ENCODE measurements at regions not wholly inside any gene's neighbourhood (a gene's known extent, or its start where the extent isn't known, plus 50 kb on each side); places are given as distances from the start of the nearest gene placed in this dataset.

DNA sequence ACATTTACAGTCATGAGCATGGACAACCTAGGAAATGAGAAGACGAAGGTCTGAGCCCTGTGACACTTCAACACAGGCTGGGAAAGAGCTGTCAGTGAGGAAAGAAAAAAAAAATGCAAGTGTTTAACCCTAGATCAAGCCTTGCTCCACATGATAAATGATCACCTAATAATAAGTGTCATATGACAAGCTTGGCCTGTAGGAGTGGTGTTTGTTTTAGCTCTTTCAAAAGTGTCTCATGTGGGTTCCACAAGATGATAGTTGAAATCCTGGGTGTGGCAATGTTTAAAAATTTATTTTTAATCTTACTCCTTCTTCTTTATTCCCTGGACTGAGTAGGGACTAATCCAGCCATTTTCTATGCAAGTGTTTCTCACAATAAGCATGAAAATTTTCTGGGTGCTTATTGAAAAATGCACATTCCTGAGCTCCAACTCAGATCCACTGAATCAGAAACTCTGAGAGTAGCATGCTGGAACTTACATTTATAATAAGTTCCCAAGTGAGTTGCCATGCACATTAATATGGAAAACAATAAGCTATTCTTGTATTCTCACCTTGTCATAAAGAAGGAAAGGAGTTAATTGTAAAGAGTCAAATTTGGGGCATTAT, 138.3 kb downstream of the AREG start:
- DNase-seq, result no peak
- no peak overlapping the region for H3K4me3 Mint-ChIP-seq
- H3K36me3 Mint-ChIP-seq (ENCODE audit: low read depth), result no peaks in the 10 kb centered on the region
- H3K27ac Mint-ChIP-seq, result no peak overlapping the region
- H3K4me1 Mint-ChIP-seq, result no peaks in the 10 kb centered on the region
- ChIA-PET POLR2A (interaction anchor here (0.6 kb wide), 1 partner anchor 29 kb away, joined by 12 read pairs; no protein-coding TSS in a partner anchor), CTCF (interaction anchor here (0.6 to 1.4 kb wide), 5 partner anchors 9 to 263 kb away, joined by 3 to 5 read pairs (median 3); no protein-coding TSS in a partner anchor)
- no peaks in the 10 kb centered on the region for H3K9me3 Mint-ChIP-seq (ENCODE audit: low read depth)
- intact Hi-C loops (cut with DNase I, micrococcal nuclease), result no loop called here
- H3K27me3 Mint-ChIP-seq, result peaks cover 3% of the 10 kb centered on the region
- no peak for ATAC-seq

DNA sequence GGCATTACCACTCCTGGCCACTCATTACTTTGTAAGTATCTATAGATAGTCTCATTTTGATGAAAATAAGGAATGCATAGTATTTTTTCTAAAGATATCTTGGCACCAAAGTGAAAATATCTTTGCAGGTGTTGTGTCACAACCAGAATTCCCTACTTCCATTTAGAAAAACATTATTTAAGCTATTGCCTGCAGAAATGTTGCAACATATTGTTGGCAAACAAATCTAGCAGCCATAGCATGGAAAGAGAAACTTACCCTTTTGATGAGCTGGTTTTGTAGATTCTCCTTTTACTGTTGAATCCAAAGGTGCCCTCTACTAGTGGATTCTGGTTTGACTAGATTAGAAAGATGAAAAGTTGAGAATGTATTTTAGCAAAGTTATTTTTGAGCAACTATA, 138.8 kb downstream of the AREG start:
- ATAC-seq (no peak), DNase-seq (no peak)
- no peaks in the 10 kb centered on the region for H3K4me1 Mint-ChIP-seq
- intact Hi-C loops (cut with DNase I, micrococcal nuclease), result no loop called here
- peaks cover 3% of the 10 kb centered on the region for H3K27me3 Mint-ChIP-seq
- no peaks in the 10 kb centered on the region for H3K36me3 Mint-ChIP-seq (ENCODE audit: low read depth)
- H3K27ac Mint-ChIP-seq, result no peak overlapping the region
- POLR2A ChIA-PET, result interaction anchor here (0.6 kb wide), 1 partner anchor 29 kb away, joined by 12 read pairs; no protein-coding TSS in a partner anchor
- CTCF ChIA-PET, result interaction anchor here (0.6 to 1.4 kb wide), 5 partner anchors 9 to 264 kb away, joined by 3 to 4 read pairs (median 3); no protein-coding TSS in a partner anchor
- no peak overlapping the region for H3K4me3 Mint-ChIP-seq
- no peaks in the 10 kb centered on the region for H3K9me3 Mint-ChIP-seq (ENCODE audit: low read depth)

DNA sequence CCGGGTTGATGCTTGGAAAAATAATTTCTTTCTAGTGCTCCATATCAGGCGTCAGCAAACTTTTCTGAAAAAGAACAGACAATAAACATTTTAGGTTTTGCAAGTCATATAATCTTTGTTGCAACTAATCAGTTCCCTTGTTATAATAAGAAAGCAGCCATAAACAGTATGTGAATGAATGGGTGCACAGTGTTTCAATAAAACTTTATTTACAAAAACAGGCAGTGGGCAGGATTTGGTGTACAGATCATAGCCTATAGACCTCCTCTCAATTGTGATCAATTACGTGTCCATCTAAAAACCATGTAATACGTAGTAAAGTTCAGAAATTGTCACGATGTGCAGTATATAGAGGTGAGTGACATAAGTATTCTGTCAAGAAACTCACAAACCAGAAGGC, 143.4 kb downstream of the AREG start:
- Mint-ChIP-seq H3K36me3 (ENCODE audit: low read depth) (no peaks in the 10 kb centered on the region), H3K4me3 (no peak overlapping the region), H3K4me1 (no peaks in the 10 kb centered on the region), H3K27me3 (no peaks in the 10 kb centered on the region), H3K27ac (no peak overlapping the region), H3K9me3 (ENCODE audit: low read depth) (no peaks in the 10 kb centered on the region)
- ATAC-seq, result no peak
- ChIA-PET POLR2A (interaction anchor here (0.6 kb wide), 1 partner anchor 1472 kb away, joined by 3 read pairs; no protein-coding TSS in a partner anchor), CTCF (no interaction called here)
- DNase-seq, result no peak
- intact Hi-C loops (cut with DNase I, micrococcal nuclease), result no loop called here

DNA sequence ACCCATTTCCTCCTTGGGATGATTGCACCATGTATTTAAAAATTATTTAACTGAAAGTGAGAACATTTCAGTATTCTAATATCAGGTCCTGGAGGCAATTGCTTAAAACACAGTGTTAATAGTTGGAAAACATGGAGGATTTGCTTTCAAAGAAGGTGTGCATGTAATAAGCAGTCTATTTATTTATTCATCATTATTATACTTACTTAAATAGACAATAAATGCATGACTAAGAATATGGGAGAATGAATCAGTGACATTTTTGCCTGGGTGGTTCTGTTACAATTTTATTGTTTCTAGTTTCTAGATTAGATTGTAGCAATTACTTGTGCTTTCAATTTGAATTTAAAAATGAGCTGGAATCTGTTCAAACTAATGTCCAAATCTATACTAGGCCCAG, 145.5 kb downstream of the AREG start:
- DNase-seq, result no peak
- intact Hi-C loops (cut with DNase I, micrococcal nuclease), result no loop called here
- ChIA-PET POLR2A (no interaction called here), CTCF (no interaction called here)
- Mint-ChIP-seq H3K36me3 (ENCODE audit: low read depth) (no peaks in the 10 kb centered on the region), H3K4me1 (no peaks in the 10 kb centered on the region), H3K27ac (no peak overlapping the region), H3K27me3 (no peaks in the 10 kb centered on the region), H3K9me3 (ENCODE audit: low read depth) (no peaks in the 10 kb centered on the region), H3K4me3 (no peak overlapping the region)
- no peak for ATAC-seq

DNA sequence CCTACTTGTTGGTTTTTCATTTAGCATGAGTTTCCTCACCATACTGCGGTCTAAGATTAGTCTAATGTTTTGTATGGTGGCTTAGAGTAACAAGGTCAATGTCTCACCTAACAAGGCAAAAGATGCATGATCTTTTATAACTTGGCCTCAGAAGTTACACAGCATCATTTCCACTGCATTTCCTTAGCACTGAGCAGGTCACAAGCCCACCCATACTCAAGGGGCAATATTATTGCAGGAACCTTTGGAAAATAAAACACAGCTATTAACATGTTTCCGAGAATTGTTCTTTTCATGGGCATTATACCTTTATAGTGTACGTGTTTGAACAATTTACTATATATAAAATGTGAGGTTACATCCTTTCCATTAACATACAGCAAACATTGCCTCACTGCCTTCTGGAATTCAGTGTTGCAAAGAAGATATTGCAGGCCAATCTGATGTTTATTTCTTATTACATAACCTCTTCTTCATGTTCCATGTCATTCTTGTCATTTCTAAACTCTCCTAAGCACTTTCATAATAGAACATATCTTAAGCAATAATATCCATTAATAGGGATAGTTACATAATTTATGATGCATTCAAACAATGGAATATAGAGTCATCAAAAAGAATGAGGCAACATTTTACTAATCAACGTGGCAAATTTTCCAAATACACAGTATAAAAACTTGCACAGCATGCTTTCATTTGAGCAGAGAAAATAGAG, 153.8 kb downstream of the AREG start:
- no peaks in the 10 kb centered on the region for H3K27me3 Mint-ChIP-seq
- no peak overlapping the region for H3K27ac Mint-ChIP-seq
- no peak overlapping the region for H3K4me3 Mint-ChIP-seq
- DNase-seq (no peak), ATAC-seq (no peak)
- intact Hi-C loops (cut with DNase I, micrococcal nuclease), result no loop called here
- ChIA-PET CTCF (no interaction called here), POLR2A (no interaction called here)
- peaks cover 4% of the 10 kb centered on the region for H3K9me3 Mint-ChIP-seq (ENCODE audit: low read depth)
- no peaks in the 10 kb centered on the region for H3K4me1 Mint-ChIP-seq
- H3K36me3 Mint-ChIP-seq (ENCODE audit: low read depth), result peaks cover 4% of the 10 kb centered on the region

DNA sequence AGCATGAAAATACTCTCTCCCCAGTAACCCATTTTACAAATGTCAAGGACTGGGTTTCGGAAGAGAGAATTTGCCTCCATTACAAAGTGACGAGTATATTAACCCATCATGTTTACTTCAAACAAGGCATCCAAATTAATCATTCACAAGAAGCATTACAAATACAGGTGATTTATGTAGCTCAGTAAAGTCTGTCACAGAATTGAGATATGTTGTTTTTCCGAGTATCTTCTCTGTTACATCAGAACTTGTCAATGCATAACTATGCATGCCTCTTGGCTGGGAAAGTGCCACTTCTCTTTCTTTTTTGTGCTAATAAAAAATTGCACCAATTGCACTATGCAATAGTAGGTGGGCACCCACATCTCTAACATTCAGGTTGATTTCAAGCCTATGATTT, 158.2 kb downstream of the AREG start:
- intact Hi-C loops (cut with DNase I, micrococcal nuclease), result no loop called here
- no peak overlapping the region for H3K27ac Mint-ChIP-seq

DNA sequence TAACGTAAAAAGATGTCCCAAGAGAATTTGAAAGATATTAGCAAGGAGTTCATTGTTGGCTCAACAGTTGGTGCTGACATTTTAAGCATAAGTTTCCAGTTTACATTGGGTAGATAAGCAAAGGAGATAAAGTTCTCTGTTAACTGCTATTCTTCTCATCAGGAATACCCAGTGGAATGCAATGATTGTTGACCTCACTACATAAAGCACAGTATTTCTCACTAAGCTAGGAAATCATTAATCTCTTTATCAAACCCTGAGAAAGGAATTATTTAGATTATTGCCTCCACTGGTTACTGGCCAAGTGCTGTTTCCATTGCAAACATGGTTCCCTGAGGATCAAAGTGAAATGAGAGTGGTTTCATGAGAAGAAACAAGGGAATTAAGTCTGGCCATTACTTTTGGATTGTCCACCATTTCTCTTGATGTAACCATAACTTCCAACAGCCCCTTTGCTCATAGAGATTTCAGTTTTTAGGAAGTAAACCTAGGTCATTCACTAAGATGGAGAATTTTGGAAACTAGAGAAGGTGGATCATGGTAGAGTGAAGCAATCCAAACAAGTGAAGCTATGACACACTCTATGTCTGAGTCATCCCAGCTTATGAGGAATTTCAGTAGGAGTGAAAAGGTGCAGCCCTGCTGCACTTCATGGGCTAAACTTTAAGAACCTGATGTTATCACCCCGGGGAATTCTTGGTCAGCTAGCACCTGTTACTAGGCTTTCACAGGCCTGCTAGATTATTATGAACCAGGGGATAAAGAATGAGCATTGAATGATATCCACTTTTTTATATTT, 163.4 kb downstream of the AREG start:
- no peak overlapping the region for H3K27ac Mint-ChIP-seq
- H3K27me3 Mint-ChIP-seq, result no peaks in the 10 kb centered on the region
- ChIA-PET CTCF (interaction anchor here (1.0 kb wide), 1 partner anchor 17 kb away, joined by 3 read pairs; no protein-coding TSS in a partner anchor), POLR2A (no interaction called here)
- intact Hi-C loops (cut with DNase I, micrococcal nuclease), result no loop called here
- no peaks in the 10 kb centered on the region for H3K9me3 Mint-ChIP-seq (ENCODE audit: low read depth)
- no peak overlapping the region for H3K4me3 Mint-ChIP-seq
- DNase-seq, result no peak
- H3K36me3 Mint-ChIP-seq (ENCODE audit: low read depth), result no peaks in the 10 kb centered on the region
- no peaks in the 10 kb centered on the region for H3K4me1 Mint-ChIP-seq
- no peak for ATAC-seq

More for the DNA sequence above, 158.2 kb downstream of the AREG start:
- ATAC-seq (no peak), DNase-seq (no peak)
- no peaks in the 10 kb centered on the region for H3K27me3 Mint-ChIP-seq
- H3K4me1 Mint-ChIP-seq, result no peaks in the 10 kb centered on the region
- H3K36me3 Mint-ChIP-seq (ENCODE audit: low read depth), result no peaks in the 10 kb centered on the region
- H3K4me3 Mint-ChIP-seq, result no peak overlapping the region
- POLR2A ChIA-PET, result no interaction called here
- no peaks in the 10 kb centered on the region for H3K9me3 Mint-ChIP-seq (ENCODE audit: low read depth)
- CTCF ChIA-PET, result interaction anchor here (0.6 kb wide), 1 partner anchor 187 kb away, joined by 3 read pairs; no protein-coding TSS in a partner anchor

DNA sequence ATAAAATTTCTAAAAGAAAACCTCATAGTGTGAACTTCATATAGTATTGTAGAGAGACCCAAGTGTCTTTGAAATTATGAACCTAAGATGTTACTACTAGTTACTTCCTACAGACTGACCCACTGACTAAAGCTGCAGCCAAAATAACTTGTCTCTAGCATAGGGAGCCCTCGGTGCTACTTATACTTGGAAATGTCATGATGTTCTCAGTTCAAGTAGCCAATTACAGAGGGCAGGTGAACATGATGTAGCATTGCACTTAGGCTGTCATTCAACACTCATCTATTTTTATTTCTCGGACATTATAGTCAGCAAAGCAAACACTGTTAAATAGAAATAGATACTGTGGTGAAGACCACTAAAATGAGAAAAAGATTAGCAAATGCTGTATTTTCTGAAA, 165.6 kb downstream of the AREG start:
- H3K27ac Mint-ChIP-seq, result no peak overlapping the region
- ATAC-seq (no peak), DNase-seq (no peak)
- peaks cover 2% of the 10 kb centered on the region for H3K27me3 Mint-ChIP-seq
- H3K4me1 Mint-ChIP-seq, result no peaks in the 10 kb centered on the region
- H3K36me3 Mint-ChIP-seq (ENCODE audit: low read depth), result no peaks in the 10 kb centered on the region
- POLR2A ChIA-PET, result no interaction called here
- no peaks in the 10 kb centered on the region for H3K9me3 Mint-ChIP-seq (ENCODE audit: low read depth)
- intact Hi-C loops (cut with DNase I, micrococcal nuclease), result no loop called here
- no peak overlapping the region for H3K4me3 Mint-ChIP-seq
- CTCF ChIA-PET, result interaction anchor here (1.2 to 1.6 kb wide), 2 partner anchors 12 to 61 kb away, joined by 3 to 7 read pairs; no protein-coding TSS in a partner anchor

DNA sequence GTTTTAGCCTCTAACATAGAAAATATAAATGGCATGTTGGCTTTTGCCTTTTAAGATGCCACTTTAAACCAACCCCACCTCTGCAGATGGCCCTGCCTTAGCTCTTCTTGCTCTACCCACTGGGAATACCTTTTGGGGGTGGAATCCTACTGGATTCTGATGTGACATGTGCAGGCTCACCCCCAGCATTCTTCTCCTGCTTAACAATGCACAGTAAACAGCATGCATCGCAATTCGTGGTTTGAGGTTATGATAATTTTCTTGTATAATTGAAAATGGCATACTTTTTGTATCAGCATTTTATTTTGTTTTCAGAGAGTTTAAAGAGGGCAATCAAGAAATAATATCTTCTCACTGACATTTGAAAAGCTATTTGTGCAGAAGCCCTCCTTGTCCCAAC, 167.9 kb downstream of the AREG start:
- no peaks in the 10 kb centered on the region for H3K36me3 Mint-ChIP-seq (ENCODE audit: low read depth)
- peaks cover 2% of the 10 kb centered on the region for H3K27me3 Mint-ChIP-seq
- DNase-seq (no peak), ATAC-seq (no peak)
- H3K27ac Mint-ChIP-seq, result no peak overlapping the region
- ChIA-PET CTCF (interaction anchor here (0.7 to 1.0 kb wide), 3 partner anchors 18 to 94 kb away, joined by 3 read pairs; no protein-coding TSS in a partner anchor), POLR2A (interaction anchor here (0.6 kb wide), 1 partner anchor 30 kb away, joined by 12 read pairs; no protein-coding TSS in a partner anchor)
- intact Hi-C loops (cut with DNase I, micrococcal nuclease), result no loop called here
- no peaks in the 10 kb centered on the region for H3K4me1 Mint-ChIP-seq
- H3K9me3 Mint-ChIP-seq (ENCODE audit: low read depth), result peaks cover 4% of the 10 kb centered on the region
- H3K4me3 Mint-ChIP-seq, result no peak overlapping the region

DNA sequence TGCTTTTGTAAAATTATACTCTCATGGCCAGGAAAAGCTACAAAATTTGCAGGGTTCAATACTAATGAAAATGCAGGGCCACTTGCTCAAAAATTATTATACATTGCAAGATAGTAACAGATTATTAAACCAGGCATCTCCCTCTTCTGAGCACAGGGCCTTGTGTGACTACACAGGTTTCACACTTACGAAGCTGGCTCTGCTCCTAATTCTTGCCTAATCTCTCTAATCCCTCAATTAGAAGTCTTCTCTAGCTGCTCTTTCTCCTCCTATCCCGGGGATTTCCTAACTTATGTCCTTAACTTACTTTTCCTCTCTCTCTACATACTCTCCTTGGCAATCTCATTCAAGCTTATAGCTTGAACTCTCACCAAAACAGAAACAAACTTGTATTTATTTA, 168.3 kb downstream of the AREG start:
- H3K4me1 Mint-ChIP-seq, result no peaks in the 10 kb centered on the region
- DNase-seq, result no peak
- H3K4me3 Mint-ChIP-seq, result no peak overlapping the region
- H3K27ac Mint-ChIP-seq, result no peak overlapping the region
- ChIA-PET POLR2A (no interaction called here), CTCF (interaction anchor here (1.0 to 1.1 kb wide), 3 partner anchors 18 to 78 kb away, joined by 3 to 4 read pairs (median 3); no protein-coding TSS in a partner anchor)
- no peaks in the 10 kb centered on the region for H3K36me3 Mint-ChIP-seq (ENCODE audit: low read depth)
- H3K9me3 Mint-ChIP-seq (ENCODE audit: low read depth), result peaks cover 4% of the 10 kb centered on the region
- intact Hi-C loops (cut with DNase I, micrococcal nuclease), result no loop called here
- no peak for ATAC-seq
- peaks cover 2% of the 10 kb centered on the region for H3K27me3 Mint-ChIP-seq

DNA sequence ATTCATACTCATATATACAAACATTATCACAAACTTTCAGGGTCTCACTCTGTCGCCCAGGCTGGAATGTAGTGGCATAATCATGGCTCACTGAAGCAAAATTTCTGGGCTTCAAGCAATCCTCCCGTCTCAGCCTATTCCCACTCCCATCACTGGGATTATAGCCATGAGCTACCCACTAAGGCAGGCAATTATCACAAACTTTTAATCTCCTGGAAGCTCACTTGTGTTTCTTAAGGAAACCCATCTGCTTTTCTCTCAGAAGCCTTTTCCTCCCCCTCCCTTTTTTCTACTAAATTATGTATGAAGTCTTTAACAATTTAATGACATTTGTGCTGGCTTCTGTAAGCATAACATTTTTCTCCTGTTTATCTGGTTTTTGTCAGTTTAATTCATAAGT, 170.5 kb downstream of the AREG start:
- no peak overlapping the region for H3K4me3 Mint-ChIP-seq
- no peak overlapping the region for H3K27ac Mint-ChIP-seq
- ATAC-seq, result no peak
- H3K4me1 Mint-ChIP-seq, result no peaks in the 10 kb centered on the region
- POLR2A ChIA-PET, result no interaction called here
- no peaks in the 10 kb centered on the region for H3K36me3 Mint-ChIP-seq (ENCODE audit: low read depth)
- H3K9me3 Mint-ChIP-seq (ENCODE audit: low read depth), result peaks cover 4% of the 10 kb centered on the region
- CTCF ChIA-PET, result interaction anchor here (1.0 to 1.1 kb wide), 2 partner anchors 10 to 25 kb away, joined by 3 to 5 read pairs; no protein-coding TSS in a partner anchor
- peaks cover 7% of the 10 kb centered on the region for H3K27me3 Mint-ChIP-seq
- no peak for DNase-seq
- intact Hi-C loops (cut with DNase I, micrococcal nuclease), result no loop called here
